PC-3 (cell line): ENCODE measurements at regions not wholly inside any gene's neighbourhood (a gene's known extent, or its start where the extent isn't known, plus 50 kb on each side); places are given as distances from the start of the nearest gene placed in this dataset.

ENCODE experiments used
- EZH2phosphoT487 ChIP-seq: fragments of 300-600 bp; sonication (generic); IDR thresholded peaks from 2 replicates; pipeline ENCODE4 v1.6.1; 2018; ENCODE audit warnings: mild to moderate bottlenecking, antibody characterized with exemption, low read length, borderline replicate concordance
- TF ChIP-seq, protein P1 (sequence below): fragments of 300-600 bp; sonication (generic); conservative IDR thresholded peaks from 2 replicates; pipeline ENCODE4 v1.5.1; 2017; ENCODE audit warnings: antibody characterized with exemption, low read depth, mild to moderate bottlenecking, low read length

DNA sequence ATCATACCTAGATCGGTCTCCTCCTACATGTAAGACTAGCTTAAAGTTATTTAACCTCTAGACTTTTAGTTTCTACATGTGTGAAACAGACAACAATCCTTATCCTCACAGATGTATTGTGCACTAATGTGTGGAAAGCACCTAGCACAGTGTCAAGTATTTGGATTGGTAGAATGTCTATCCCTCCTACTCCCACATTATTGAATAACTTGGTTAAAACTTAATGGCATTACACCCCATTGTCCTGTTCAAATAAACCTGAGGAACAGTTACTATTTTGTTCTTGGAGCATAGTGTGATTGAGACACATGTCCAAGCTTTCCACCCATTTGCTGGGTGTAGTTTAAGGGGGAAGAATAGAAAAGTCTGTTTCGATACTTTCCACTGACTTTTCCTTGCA lies 208.8 kb upstream of the JUN start:
- no peak for TF ChIP-seq EZH2phosphoT487
- TF ChIP-seq, protein P1, sequence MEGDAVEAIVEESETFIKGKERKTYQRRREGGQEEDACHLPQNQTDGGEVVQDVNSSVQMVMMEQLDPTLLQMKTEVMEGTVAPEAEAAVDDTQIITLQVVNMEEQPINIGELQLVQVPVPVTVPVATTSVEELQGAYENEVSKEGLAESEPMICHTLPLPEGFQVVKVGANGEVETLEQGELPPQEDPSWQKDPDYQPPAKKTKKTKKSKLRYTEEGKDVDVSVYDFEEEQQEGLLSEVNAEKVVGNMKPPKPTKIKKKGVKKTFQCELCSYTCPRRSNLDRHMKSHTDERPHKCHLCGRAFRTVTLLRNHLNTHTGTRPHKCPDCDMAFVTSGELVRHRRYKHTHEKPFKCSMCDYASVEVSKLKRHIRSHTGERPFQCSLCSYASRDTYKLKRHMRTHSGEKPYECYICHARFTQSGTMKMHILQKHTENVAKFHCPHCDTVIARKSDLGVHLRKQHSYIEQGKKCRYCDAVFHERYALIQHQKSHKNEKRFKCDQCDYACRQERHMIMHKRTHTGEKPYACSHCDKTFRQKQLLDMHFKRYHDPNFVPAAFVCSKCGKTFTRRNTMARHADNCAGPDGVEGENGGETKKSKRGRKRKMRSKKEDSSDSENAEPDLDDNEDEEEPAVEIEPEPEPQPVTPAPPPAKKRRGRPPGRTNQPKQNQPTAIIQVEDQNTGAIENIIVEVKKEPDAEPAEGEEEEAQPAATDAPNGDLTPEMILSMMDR: no peak
